Suprapubic skin (tissue), 4 donors: ENCODE measurements at regions not wholly inside any gene's neighbourhood (a gene's known extent, or its start where the extent isn't known, plus 50 kb on each side); places are given as distances from the start of the nearest gene placed in this dataset.
"Not testable (repeated sequence)": the region's sequence is repeated elsewhere in the genome, so short reads cannot be mapped to it uniquely, and the experiment has no call there.

Experiments
- DNase-seq, 2 donors: peaks; one replicate each; pipeline ENCODE4 v3.0.0-alpha.2; 2019; ENCODE audit warnings: low spot score in 2 of 2
- H3K27ac ChIP-seq: fragments of 200-600 bp; sonication (generic); one replicate; pipeline ENCODE4 v1.5.1; 2019
- H3K27me3 ChIP-seq: fragments of 200-600 bp; sonication (generic); one replicate; pipeline ENCODE4 v1.5.1; 2019
- H3K36me3 ChIP-seq: fragments of 200-600 bp; sonication (generic); one replicate; pipeline ENCODE4 v1.5.1; 2019
- H3K4me1 ChIP-seq: fragments of 200-600 bp; sonication (generic); one replicate; pipeline ENCODE4 v1.5.1; 2019
- H3K4me3 ChIP-seq: fragments of 200-600 bp; sonication (generic); one replicate; pipeline ENCODE4 v1.5.1; 2019; ENCODE audit warnings: mild to moderate bottlenecking
- H3K9me3 ChIP-seq: fragments of 200-600 bp; sonication (generic); one replicate; pipeline ENCODE4 v1.5.1; 2019
- EP300 ChIP-seq: sonication (generic); formaldehyde crosslinking; IDR thresholded peaks from one replicate; pipeline ENCODE4 v1.6.1; 2017; ENCODE audit warnings: antibody characterized with exemption
- POLR2A ChIP-seq, 2 donors: fragments of 450-650 bp; IDR thresholded peaks; one replicate each; pipeline ENCODE4 v1.6.1; 2017; ENCODE audit warnings: antibody characterized with exemption in 2 of 2, mild to moderate bottlenecking in 2 of 2, moderate library complexity in 2 of 2
- POLR2AphosphoS5 ChIP-seq, 3 donors: sonication (generic); formaldehyde crosslinking; IDR thresholded peaks; one replicate each; pipeline ENCODE4 v1.6.1; 2017; ENCODE audit warnings: antibody characterized with exemption in 3 of 3
- WGBS: methylation state at CpG from one replicate; pipeline ENCODE4 v1.1.5; 2018; 5-methylcytosine and 5-hydroxymethylcytosine counted together
- TF ChIP-seq, protein P1 (sequence below), 2 donors: fragments of 200-600 bp in 1 of 2; fragments of 450-650 bp in 1 of 2; sonication (generic) in 1 of 2; IDR thresholded peaks; one replicate each; pipeline ENCODE4 v1.5.1; 2016 to 2019; ENCODE audit warnings: antibody characterized with exemption in 2 of 2, mild to moderate bottlenecking in 1 of 2, moderate library complexity in 1 of 2

DNA sequence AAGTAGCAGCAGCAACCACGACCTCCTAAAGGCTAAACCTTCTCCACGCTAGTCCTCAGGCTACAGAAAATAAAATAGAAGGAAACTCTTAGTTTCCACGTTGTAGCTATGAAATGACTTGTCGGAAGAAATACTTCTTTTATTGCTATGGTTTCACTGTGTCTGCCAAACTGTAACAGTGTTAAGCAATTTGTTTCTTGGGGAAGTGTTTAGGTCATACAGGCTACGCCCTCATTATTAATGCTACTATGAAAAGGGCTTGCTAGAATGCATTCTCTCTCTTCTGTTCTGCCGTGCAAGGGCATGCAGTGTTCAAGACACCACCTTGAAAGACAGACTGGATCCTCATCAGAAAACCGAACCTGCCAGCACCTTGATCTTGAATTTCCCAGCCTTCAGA is 462.7 kb downstream of the PLOD2 start:
- H3K4me1 ChIP-seq: peaks cover 8% of the 10 kb centered on the region
- peak overlapping the region; percentile 24 for H3K27ac ChIP-seq
- no peak for TF ChIP-seq POLR2AphosphoS5 (IDR thresholded peaks at IDR 0.05)
- TF ChIP-seq, protein P1, sequence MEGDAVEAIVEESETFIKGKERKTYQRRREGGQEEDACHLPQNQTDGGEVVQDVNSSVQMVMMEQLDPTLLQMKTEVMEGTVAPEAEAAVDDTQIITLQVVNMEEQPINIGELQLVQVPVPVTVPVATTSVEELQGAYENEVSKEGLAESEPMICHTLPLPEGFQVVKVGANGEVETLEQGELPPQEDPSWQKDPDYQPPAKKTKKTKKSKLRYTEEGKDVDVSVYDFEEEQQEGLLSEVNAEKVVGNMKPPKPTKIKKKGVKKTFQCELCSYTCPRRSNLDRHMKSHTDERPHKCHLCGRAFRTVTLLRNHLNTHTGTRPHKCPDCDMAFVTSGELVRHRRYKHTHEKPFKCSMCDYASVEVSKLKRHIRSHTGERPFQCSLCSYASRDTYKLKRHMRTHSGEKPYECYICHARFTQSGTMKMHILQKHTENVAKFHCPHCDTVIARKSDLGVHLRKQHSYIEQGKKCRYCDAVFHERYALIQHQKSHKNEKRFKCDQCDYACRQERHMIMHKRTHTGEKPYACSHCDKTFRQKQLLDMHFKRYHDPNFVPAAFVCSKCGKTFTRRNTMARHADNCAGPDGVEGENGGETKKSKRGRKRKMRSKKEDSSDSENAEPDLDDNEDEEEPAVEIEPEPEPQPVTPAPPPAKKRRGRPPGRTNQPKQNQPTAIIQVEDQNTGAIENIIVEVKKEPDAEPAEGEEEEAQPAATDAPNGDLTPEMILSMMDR (IDR thresholded peaks at IDR 0.05): no peak
- TF ChIP-seq POLR2A (IDR thresholded peaks at IDR 0.05): no peak
- TF ChIP-seq EP300: no peak
- no peaks in the 10 kb centered on the region for H3K27me3 ChIP-seq
- peak overlapping the region; percentile 13 for H3K4me3 ChIP-seq
- 27% methylated on average over 7 of the region's 7 CpGs for WGBS
- no peaks in the 10 kb centered on the region for H3K9me3 ChIP-seq
- H3K36me3 ChIP-seq: no peaks in the 10 kb centered on the region
- DNase-seq: no peak

DNA sequence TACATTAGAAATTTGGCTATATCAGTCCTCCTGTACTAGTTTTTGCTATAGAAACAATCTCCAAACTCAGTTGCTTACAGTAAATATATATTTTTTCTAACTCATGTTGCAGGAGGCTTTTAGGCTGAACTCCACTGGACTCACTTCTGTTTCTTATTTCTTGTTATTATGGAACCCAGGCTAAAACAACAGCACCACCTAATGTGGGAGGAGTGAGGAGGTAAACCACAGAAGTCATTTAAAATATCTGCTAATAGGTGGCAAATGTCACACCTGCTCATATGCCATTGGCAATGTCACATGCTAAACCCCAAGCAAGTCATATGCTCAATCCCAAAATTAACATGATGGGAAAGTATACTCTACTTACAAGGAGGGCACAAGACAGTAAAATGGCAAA is 462.2 kb downstream of the PLOD2 start:
- no peaks in the 10 kb centered on the region for H3K36me3 ChIP-seq
- no peaks in the 10 kb centered on the region for H3K27me3 ChIP-seq
- no peak overlapping the region for H3K4me3 ChIP-seq
- no peak for DNase-seq
- H3K4me1 ChIP-seq: peaks cover 8% of the 10 kb centered on the region
- no peaks in the 10 kb centered on the region for H3K9me3 ChIP-seq
- H3K27ac ChIP-seq: no peak overlapping the region
- TF ChIP-seq EP300 (no peak), POLR2A (IDR thresholded peaks at IDR 0.05) (no peak), POLR2AphosphoS5 (IDR thresholded peaks at IDR 0.05) (no peak)
- TF ChIP-seq, protein P1 (IDR thresholded peaks at IDR 0.05): no peak

DNA sequence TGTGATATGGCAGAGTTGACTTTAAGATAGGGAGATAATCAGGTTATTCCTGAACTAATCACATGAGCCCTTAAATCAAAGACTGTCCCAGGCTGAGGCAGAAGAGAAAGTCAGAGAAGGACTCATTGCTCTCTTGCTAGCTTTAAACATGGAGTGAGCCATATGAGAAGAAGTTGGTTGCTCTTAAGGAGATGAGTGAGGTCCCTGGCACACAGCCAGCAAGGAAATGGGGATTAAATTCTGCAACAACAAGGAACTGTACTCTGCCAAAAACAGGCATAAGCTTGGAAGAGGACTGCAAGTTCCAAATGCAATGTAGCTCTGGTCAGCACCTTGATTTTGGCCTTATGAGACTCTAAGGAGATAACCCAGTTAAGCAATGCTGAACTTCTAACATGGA is 457.0 kb downstream of the PLOD2 start:
- no peak overlapping the region for H3K27ac ChIP-seq
- no peaks in the 10 kb centered on the region for H3K27me3 ChIP-seq
- DNase-seq: no peak
- TF ChIP-seq EP300 (no peak), POLR2A (IDR thresholded peaks at IDR 0.05) (no peak), POLR2AphosphoS5 (IDR thresholded peaks at IDR 0.05) (no peak)
- TF ChIP-seq, protein P1 (IDR thresholded peaks at IDR 0.05): no peak
- H3K4me1 ChIP-seq: no peaks in the 10 kb centered on the region
- no peak overlapping the region for H3K4me3 ChIP-seq
- H3K36me3 ChIP-seq: no peaks in the 10 kb centered on the region
- H3K9me3 ChIP-seq: no peaks in the 10 kb centered on the region

DNA sequence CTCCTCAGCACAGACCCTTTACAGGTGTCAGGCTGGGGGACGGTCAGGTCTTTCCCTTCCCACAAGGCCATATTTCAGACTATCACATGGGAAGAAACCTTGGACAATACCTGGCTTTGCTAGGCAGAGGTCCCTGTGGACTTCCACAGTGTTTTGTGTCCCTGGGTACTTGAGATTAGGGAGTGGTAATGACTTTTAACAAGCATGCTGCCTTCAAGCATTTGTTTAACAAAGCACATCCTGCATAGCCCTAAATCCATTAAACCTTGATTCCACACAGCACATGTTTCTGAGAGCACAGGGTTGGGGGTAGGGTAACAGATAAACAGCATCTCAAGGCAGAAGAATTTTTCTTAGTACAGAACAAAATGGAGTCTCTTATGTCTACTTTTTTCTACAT is 451.2 kb downstream of the PLOD2 start:
- not testable (repeated sequence) for H3K9me3 ChIP-seq, H3K36me3 ChIP-seq, DNase-seq, H3K4me3 ChIP-seq, H3K27ac ChIP-seq, H3K27me3 ChIP-seq, H3K4me1 ChIP-seq
- WGBS: 100% methylated on average over 1 of the region's 1 CpG

DNA sequence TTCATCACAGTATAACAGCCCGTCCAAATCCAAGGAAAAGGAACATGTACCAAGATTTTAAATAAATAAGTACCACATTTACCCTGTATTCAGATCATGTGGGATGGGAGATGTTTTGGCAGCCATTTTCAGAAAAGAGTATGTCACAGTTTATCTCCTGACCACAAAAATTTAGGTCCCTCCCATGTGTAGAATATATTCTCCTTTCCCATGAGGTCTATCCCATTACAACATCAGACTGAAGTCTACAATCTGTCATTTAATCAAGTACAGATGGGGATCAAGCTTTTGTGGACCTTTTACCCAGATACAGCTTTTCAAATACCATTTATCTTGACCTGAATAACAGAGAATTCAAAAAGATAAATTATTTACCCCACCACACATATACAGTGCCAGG is 444.5 kb downstream of the PLOD2 start:
- H3K36me3 ChIP-seq: no peaks in the 10 kb centered on the region
- H3K4me3 ChIP-seq: no peak overlapping the region
- H3K4me1 ChIP-seq: no peaks in the 10 kb centered on the region
- no peaks in the 10 kb centered on the region for H3K9me3 ChIP-seq
- H3K27me3 ChIP-seq: no peaks in the 10 kb centered on the region
- DNase-seq: no peak
- WGBS: 76% methylated on average over 1 of the region's 1 CpG
- TF ChIP-seq POLR2AphosphoS5 (IDR thresholded peaks at IDR 0.05) (no peak), EP300 (no peak), POLR2A (IDR thresholded peaks at IDR 0.05) (no peak)
- TF ChIP-seq, protein P1 (IDR thresholded peaks at IDR 0.05): no peak
- no peak overlapping the region for H3K27ac ChIP-seq

DNA sequence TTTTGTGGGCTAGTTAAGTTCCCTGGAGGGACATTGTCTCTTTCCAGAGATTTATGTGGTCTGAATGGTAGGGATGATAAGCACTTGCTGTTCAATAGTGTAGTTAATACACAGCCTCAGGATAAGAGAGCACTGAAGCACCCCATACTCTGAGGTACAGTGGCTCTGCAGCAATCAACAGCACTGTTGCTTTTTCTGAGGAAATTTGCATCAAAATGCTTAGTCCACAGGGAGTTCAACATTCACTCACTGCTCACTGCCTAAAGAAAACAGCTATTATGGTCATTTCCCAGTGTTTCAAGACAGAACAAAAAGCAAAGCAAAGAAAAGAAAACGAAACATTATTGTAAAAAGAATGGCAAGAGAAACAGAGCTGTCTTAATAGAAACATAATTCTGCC is 441.9 kb downstream of the PLOD2 start:
- Histone ChIP-seq H3K36me3 (no peaks in the 10 kb centered on the region), H3K27ac (no peak overlapping the region), H3K4me3 (no peak overlapping the region), H3K4me1 (no peaks in the 10 kb centered on the region), H3K9me3 (no peaks in the 10 kb centered on the region), H3K27me3 (no peaks in the 10 kb centered on the region)
- TF ChIP-seq POLR2A (IDR thresholded peaks at IDR 0.05) (no peak), EP300 (no peak), POLR2AphosphoS5 (IDR thresholded peaks at IDR 0.05) (no peak)
- TF ChIP-seq, protein P1 (IDR thresholded peaks at IDR 0.05): no peak
- no peak for DNase-seq
- 65% methylated on average over 1 of the region's 1 CpG for WGBS
